GM12878 (cell line): ENCODE measurements at regions not wholly inside any gene's neighbourhood (a gene's known extent, or its start where the extent isn't known, plus 50 kb on each side); places are given as distances from the start of the nearest gene placed in this dataset.

Experiments used
- ATAC-seq: fragments of 200-7000 bp; cut with Tn5 transposase; 3 replicates; pipeline ENCODE4 v1.9.1; 2020; ENCODE audit warnings: mild to moderate bottlenecking, moderate library complexity
- BruUV-seq: library from RNA; stranded (reverse); fragments of 400-500 nt; replicated peaks from 2 replicates; lab custom pipeline; 2021; lab: Mats Ljungman, UMichigan
- CTCF ChIA-PET: fragments of 300-600 bp; sonication (Branson Sonifier 250); formaldehyde crosslinking; extraction: SDS; loops from one replicate; lab custom pipeline; 2021; ENCODE audit warnings: inconsistent platforms; lab: Yijun Ruan, JAX
- POLR2A ChIA-PET: fragments of 350-600 bp; formaldehyde crosslinking; extraction: SDS; loops from one replicate; lab custom pipeline; 2021; ENCODE audit warnings: inconsistent platforms; lab: Charles Lee
- RAD21 ChIA-PET: fragments of 300-600 bp; sonication (Branson Sonifier 250); formaldehyde crosslinking; loops from one replicate; lab custom pipeline; 2023; ENCODE audit warnings: antibody characterized with exemption; ENCODE audit not compliant: unreplicated experiment; lab: Charles Lee
- SMC1A ChIA-PET: fragments of 300-600 bp; sonication (Branson Sonifier 250); formaldehyde crosslinking; loops from one replicate; lab custom pipeline; 2023; ENCODE audit not compliant: unreplicated experiment, uncharacterized antibody; lab: Charles Lee
- DNase-seq: peaks from one replicate; pipeline ENCODE4 v3.0.0-alpha.2; 2011; ENCODE audit warnings: low read depth, low spot score
- FAIRE-seq: peaks from 3 replicates; lab custom pipeline; 2011; peaks lifted over from hg19 to GRCh38; lab: Jason Lieb, UNC
- H2AFZ ChIP-seq: 2 replicates; pipeline ENCODE4 v1.6.0; 2011; ENCODE audit warnings: low read depth, low read length, control low read depth; ENCODE audit not compliant: control insufficient read depth
- H3K27ac ChIP-seq: 2 replicates; pipeline ENCODE4 v1.5.1; 2011; ENCODE audit warnings: control low read depth; ENCODE audit not compliant: control insufficient read depth, insufficient read depth
- H3K27me3 ChIP-seq, 2 experiments: replicated peaks in 1 of 2; 2 replicates each; pipeline versions ENCODE4 v1.6.0 to v1.6.1; 2011; ENCODE audit warnings: low read length in 1 of 2; ENCODE audit not compliant: control insufficient read depth in 2 of 2, insufficient read depth in 2 of 2
- H3K36me3 ChIP-seq, 2 experiments: 2 replicates each; pipeline ENCODE4 v1.5.1; 2011; ENCODE audit warnings: low read length in 1 of 2; ENCODE audit not compliant: control insufficient read depth in 2 of 2, insufficient read depth in 2 of 2
- H3K4me1 ChIP-seq: 2 replicates; pipeline ENCODE4 v1.6.1; 2011; ENCODE audit warnings: mild to moderate bottlenecking, low read length, moderate library complexity, mixed read lengths; ENCODE audit not compliant: control insufficient read depth, insufficient read depth
- H3K4me2 ChIP-seq: 2 replicates; pipeline ENCODE4 v1.6.0; 2011; ENCODE audit warnings: control low read depth; ENCODE audit not compliant: control insufficient read depth, insufficient read depth
- H3K4me3 ChIP-seq: fragments of 200-600 bp; sonication (generic); 2 replicates; pipeline ENCODE4 v1.5.1; 2016
- H3K79me2 ChIP-seq: 2 replicates; pipeline ENCODE4 v1.6.0; 2011; ENCODE audit warnings: low read length; ENCODE audit not compliant: control insufficient read depth, insufficient read depth
- H3K9ac ChIP-seq: 2 replicates; pipeline ENCODE4 v1.8.0; 2011; ENCODE audit warnings: low read length, control low read depth, mixed read lengths; ENCODE audit not compliant: control insufficient read depth, insufficient read depth
- H3K9me3 ChIP-seq: replicated peaks from 3 replicates; pipeline ENCODE4 v1.5.1; 2011; ENCODE audit warnings: mild to moderate bottlenecking, low read length; ENCODE audit not compliant: control insufficient read depth, insufficient read depth
- H4K20me1 ChIP-seq: 2 replicates; pipeline ENCODE4 v1.6.0; 2011; ENCODE audit not compliant: control insufficient read depth, insufficient read depth
- BCL11A ChIP-seq: IDR thresholded peaks from 2 replicates; pipeline ENCODE4 v1.6.1; 2011; ENCODE audit warnings: low read depth, low read length
- BMI1 ChIP-seq: fragments of 450-650 bp; IDR thresholded peaks from 2 replicates; pipeline ENCODE4 v1.6.1; 2016; ENCODE audit warnings: mild to moderate bottlenecking, moderate library complexity, borderline replicate concordance
- CEBPB ChIP-seq, 2 experiments: fragments of 150-350 bp in 1 of 2; IDR thresholded peaks; 2 replicates each; pipeline ENCODE4 v1.6.1; 2012 to 2014; ENCODE audit warnings: low read depth in 2 of 2, low read length in 2 of 2, borderline replicate concordance in 1 of 2, inconsistent platforms in 1 of 2
- EZH2 ChIP-seq: IDR thresholded peaks from 2 replicates; pipeline ENCODE4 v1.6.1; 2012; ENCODE audit warnings: low read depth, mild to moderate bottlenecking, control low read depth, inconsistent platforms, low read length, borderline replicate concordance; ENCODE audit not compliant: control insufficient read depth
- FOS ChIP-seq: IDR thresholded peaks from 3 replicates; pipeline ENCODE4 v1.6.1; 2011; ENCODE audit warnings: borderline replicate concordance; ENCODE audit not compliant: insufficient read length; ENCODE audit errors: extremely low read depth
- KAT2A ChIP-seq: conservative IDR thresholded peaks from 2 replicates; pipeline ENCODE4 v1.6.1; 2011; ENCODE audit warnings: low read depth, low read length; ENCODE audit not compliant: control insufficient read depth
- KDM1A ChIP-seq: fragments of 200-600 bp; sonication (generic); IDR thresholded peaks from 2 replicates; pipeline ENCODE4 v1.6.1; 2016; ENCODE audit warnings: borderline replicate concordance
- MEF2A ChIP-seq: IDR thresholded peaks from 2 replicates; pipeline ENCODE4 v1.6.1; 2011; ENCODE audit warnings: low read depth, mild to moderate bottlenecking, low read length, moderate library complexity; ENCODE audit not compliant: insufficient read depth
- TAF1 ChIP-seq: IDR thresholded peaks from 2 replicates; pipeline ENCODE4 v1.6.1; 2011; ENCODE audit warnings: mild to moderate bottlenecking, low read depth, low read length, borderline replicate concordance
- ZNF207 ChIP-seq: fragments of 450-650 bp; IDR thresholded peaks from 2 replicates; pipeline ENCODE4 v1.6.1; 2014; ENCODE audit warnings: antibody characterized with exemption, mild to moderate bottlenecking, borderline replicate concordance
- ZNF217 ChIP-seq: fragments of 450-650 bp; IDR thresholded peaks from 2 replicates; pipeline ENCODE4 v1.6.1; 2017; ENCODE audit warnings: antibody characterized with exemption, mild to moderate bottlenecking
- WGBS: methylation state at CpG from one replicate; pipeline ENCODE4 v1.1.6; 2016; ENCODE audit warnings: low lambda C conversion rate; ENCODE audit not compliant: insufficient replicate concordance, insufficient coverage; ENCODE audit errors: missing lambda C conversion rate; 5-methylcytosine and 5-hydroxymethylcytosine counted together
- in situ Hi-C: fragments of 300-500 bp; cut with MboI; formaldehyde crosslinking; loops from 9 replicates; pipeline ENCODE4 v1.14.3; 2018; ENCODE audit warnings: mixed read lengths
- intact Hi-C: fragments of 100-400 bp; cut with micrococcal nuclease; formaldehyde crosslinking; loops from one replicate; pipeline ENCODE4 v1.14.2; 2022; ENCODE audit not compliant: unreplicated experiment
- TF ChIP-seq, protein P1 (sequence below): IDR thresholded peaks from 2 replicates; pipeline ENCODE4 v1.6.1; 2012; ENCODE audit warnings: improper control_type of control experiment, low read depth, low read length; ENCODE audit not compliant: insufficient replicate concordance
- TF ChIP-seq, protein P2 (sequence below): fragments of 450-650 bp; formaldehyde crosslinking; IDR thresholded peaks from 2 replicates; pipeline ENCODE4 v1.4.0; 2022; ENCODE audit warnings: mild to moderate bottlenecking, moderate library complexity
- TF ChIP-seq, protein P3 (sequence below): fragments of 450-650 bp; IDR thresholded peaks from 2 replicates; pipeline ENCODE4 v1.6.1; 2017; ENCODE audit warnings: low read depth, mild to moderate bottlenecking, moderate library complexity

DNA sequence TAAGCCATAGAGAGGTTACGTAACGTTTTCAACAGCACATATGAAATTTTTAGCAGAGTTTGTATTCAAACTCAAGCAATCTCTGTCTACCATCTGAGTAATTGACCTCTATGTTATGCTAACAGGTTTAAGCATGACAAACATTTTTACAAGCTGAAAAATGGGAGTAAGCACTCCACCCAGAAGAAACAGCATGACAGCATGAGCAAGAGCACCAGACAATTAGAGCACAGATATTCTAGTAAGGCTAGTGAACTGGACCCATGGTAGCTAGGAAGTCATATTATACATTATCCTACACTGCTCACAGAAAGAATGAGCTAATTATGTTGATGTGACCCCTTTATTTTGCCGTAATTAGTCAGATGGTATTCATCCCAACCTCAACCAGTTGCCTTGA lies 200.5 kb downstream of the PABPC4L start (continued):
- TF ChIP-seq, protein P1, sequence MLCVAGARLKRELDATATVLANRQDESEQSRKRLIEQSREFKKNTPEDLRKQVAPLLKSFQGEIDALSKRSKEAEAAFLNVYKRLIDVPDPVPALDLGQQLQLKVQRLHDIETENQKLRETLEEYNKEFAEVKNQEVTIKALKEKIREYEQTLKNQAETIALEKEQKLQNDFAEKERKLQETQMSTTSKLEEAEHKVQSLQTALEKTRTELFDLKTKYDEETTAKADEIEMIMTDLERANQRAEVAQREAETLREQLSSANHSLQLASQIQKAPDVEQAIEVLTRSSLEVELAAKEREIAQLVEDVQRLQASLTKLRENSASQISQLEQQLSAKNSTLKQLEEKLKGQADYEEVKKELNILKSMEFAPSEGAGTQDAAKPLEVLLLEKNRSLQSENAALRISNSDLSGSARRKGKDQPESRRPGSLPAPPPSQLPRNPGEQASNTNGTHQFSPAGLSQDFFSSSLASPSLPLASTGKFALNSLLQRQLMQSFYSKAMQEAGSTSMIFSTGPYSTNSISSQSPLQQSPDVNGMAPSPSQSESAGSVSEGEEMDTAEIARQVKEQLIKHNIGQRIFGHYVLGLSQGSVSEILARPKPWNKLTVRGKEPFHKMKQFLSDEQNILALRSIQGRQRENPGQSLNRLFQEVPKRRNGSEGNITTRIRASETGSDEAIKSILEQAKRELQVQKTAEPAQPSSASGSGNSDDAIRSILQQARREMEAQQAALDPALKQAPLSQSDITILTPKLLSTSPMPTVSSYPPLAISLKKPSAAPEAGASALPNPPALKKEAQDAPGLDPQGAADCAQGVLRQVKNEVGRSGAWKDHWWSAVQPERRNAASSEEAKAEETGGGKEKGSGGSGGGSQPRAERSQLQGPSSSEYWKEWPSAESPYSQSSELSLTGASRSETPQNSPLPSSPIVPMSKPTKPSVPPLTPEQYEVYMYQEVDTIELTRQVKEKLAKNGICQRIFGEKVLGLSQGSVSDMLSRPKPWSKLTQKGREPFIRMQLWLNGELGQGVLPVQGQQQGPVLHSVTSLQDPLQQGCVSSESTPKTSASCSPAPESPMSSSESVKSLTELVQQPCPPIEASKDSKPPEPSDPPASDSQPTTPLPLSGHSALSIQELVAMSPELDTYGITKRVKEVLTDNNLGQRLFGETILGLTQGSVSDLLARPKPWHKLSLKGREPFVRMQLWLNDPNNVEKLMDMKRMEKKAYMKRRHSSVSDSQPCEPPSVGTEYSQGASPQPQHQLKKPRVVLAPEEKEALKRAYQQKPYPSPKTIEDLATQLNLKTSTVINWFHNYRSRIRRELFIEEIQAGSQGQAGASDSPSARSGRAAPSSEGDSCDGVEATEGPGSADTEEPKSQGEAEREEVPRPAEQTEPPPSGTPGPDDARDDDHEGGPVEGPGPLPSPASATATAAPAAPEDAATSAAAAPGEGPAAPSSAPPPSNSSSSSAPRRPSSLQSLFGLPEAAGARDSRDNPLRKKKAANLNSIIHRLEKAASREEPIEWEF = no peak
- TF ChIP-seq EZH2 (no peak), ZNF217 (no peak), KDM1A (no peak)

DNA sequence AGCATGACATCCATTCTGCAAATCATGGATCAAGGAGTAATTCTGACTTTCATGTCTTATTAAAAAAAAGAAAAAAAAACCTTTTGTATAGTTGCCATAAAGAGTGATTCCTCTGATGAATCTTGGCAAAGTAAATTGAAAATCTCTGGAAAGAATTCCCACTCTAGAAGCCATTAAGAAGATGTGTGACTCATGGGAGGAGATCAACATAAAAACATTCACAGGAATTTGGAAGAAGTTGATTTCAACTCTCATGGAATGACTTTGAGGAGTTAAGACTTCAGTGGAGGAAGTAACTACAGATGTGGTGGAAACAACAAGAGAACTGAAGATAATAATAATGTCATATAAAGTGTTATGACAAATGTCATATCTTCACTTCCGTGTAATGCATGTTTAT lies 204.2 kb downstream of the PABPC4L start:
- no peaks in the 10 kb centered on the region for H3K27me3 ChIP-seq
- no peak overlapping the region for H3K4me3 ChIP-seq
- H3K9me3 ChIP-seq = no peaks in the 10 kb centered on the region
- FAIRE-seq (no peak), DNase-seq (no peak), ATAC-seq (no peak)
- no peak overlapping the region for H3K4me2 ChIP-seq
- ChIA-PET POLR2A (no interaction called here), CTCF (no interaction called here), RAD21 (no interaction called here), SMC1A (no interaction called here)
- no peaks in the 10 kb centered on the region for H3K79me2 ChIP-seq
- WGBS = 32% methylated on average over 1 of the region's 1 CpG
- H3K36me3 ChIP-seq = no peaks in the 10 kb centered on the region
- H3K27ac ChIP-seq = no peak overlapping the region
- intact Hi-C loops (no loop called here), in situ Hi-C loops (no loop called here)
- no peak overlapping the region for H2AFZ ChIP-seq
- no TSS peak for BruUV-seq
- no peaks in the 10 kb centered on the region for H4K20me1 ChIP-seq
- no peak overlapping the region for H3K9ac ChIP-seq
- no peaks in the 10 kb centered on the region for H3K4me1 ChIP-seq
- TF ChIP-seq BMI1 (no peak), FOS (no peak), BCL11A (no peak), KAT2A (no peak), TAF1 (no peak), MEF2A (no peak), ZNF207 (no peak), CEBPB (IDR thresholded peaks at IDR 0.05; ENCODE audit: borderline replicate concordance in 1 of 2, low read depth in 2 of 2, low read length in 2 of 2) (no peak)
- TF ChIP-seq, protein P2, sequence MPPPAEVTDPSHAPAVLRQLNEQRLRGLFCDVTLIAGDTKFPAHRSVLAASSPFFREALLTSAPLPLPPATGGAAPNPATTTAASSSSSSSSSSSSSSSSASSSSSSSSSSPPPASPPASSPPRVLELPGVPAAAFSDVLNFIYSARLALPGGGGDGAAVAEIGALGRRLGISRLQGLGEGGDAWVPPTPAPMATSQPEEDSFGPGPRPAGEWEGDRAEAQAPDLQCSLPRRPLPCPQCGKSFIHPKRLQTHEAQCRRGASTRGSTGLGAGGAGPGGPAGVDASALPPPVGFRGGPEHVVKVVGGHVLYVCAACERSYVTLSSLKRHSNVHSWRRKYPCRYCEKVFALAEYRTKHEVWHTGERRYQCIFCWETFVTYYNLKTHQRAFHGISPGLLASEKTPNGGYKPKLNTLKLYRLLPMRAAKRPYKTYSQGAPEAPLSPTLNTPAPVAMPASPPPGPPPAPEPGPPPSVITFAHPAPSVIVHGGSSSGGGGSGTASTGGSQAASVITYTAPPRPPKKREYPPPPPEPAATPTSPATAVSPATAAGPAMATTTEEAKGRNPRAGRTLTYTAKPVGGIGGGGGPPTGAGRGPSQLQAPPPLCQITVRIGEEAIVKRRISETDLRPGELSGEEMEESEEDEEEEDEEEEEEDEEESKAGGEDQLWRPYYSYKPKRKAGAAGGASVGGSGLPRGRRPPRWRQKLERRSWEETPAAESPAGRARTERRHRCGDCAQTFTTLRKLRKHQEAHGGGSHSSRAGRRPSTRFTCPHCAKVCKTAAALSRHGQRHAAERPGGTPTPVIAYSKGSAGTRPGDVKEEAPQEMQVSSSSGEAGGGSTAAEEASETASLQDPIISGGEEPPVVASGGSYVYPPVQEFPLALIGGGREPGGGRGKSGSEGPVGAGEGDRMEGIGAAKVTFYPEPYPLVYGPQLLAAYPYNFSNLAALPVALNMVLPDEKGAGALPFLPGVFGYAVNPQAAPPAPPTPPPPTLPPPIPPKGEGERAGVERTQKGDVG (CRISPR knock-in tag) = no peak
- TF ChIP-seq, protein P3, sequence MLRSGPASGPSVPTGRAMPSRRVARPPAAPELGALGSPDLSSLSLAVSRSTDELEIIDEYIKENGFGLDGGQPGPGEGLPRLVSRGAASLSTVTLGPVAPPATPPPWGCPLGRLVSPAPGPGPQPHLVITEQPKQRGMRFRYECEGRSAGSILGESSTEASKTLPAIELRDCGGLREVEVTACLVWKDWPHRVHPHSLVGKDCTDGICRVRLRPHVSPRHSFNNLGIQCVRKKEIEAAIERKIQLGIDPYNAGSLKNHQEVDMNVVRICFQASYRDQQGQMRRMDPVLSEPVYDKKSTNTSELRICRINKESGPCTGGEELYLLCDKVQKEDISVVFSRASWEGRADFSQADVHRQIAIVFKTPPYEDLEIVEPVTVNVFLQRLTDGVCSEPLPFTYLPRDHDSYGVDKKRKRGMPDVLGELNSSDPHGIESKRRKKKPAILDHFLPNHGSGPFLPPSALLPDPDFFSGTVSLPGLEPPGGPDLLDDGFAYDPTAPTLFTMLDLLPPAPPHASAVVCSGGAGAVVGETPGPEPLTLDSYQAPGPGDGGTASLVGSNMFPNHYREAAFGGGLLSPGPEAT = no peak
